GM21423 (cell line): ENCODE measurements at regions not wholly inside any gene's neighbourhood (a gene's known extent, or its start where the extent isn't known, plus 50 kb on each side); places are given as distances from the start of the nearest gene placed in this dataset.

Experiments used
- ATAC-seq: cut with Tn5 transposase; IDR thresholded peaks from one replicate; pipeline ENCODE4 v1.9.1; 2021; ENCODE audit warnings: mild to moderate bottlenecking, moderate library complexity; ENCODE audit not compliant: unreplicated experiment

- no peak for ATAC-seq
These were observed 377.1 kb upstream of the KITLG start for GRCh38 chr12:88957358-88957757.

GRCh38 chr12:88955531-88955930 lies 375.3 kb upstream of the KITLG start:
- ATAC-seq, result no peak

GRCh38 chr12:88953029-88953586 lies 372.8 kb upstream of the KITLG start:
- ATAC-seq, result no peak

- no peak for ATAC-seq
These were observed 372.3 kb upstream of the KITLG start for GRCh38 chr12:88952562-88952942.

GRCh38 chr12:88951860-88952561 lies 371.7 kb upstream of the KITLG start:
- ATAC-seq, result no peak

GRCh38 chr12:88951177-88951576 lies 370.9 kb upstream of the KITLG start:
- no peak for ATAC-seq

GRCh38 chr12:88947486-88948043 lies 367.3 kb upstream of the KITLG start:
- ATAC-seq, result no peak

- ATAC-seq, result peak; percentile 77
These were observed 366.2 kb upstream of the KITLG start for GRCh38 chr12:88946372-88946997.

- ATAC-seq, result no peak
These were observed 364.9 kb upstream of the KITLG start for GRCh38 chr12:88945051-88945732.

- no peak for ATAC-seq
These were observed 364.1 kb upstream of the KITLG start for GRCh38 chr12:88944397-88944796.

GRCh38 chr12:88940854-88941253 lies 360.6 kb upstream of the KITLG start:
- ATAC-seq, result no peak

GRCh38 chr12:88935856-88936255 lies 355.6 kb upstream of the KITLG start:
- no peak for ATAC-seq

GRCh38 chr12:88934163-88934747 lies 354.0 kb upstream of the KITLG start:
- ATAC-seq, result no peak

- no peak for ATAC-seq
These were observed 352.2 kb upstream of the KITLG start for GRCh38 chr12:88932457-88932856.

- ATAC-seq, result no peak
These were observed 351.3 kb upstream of the KITLG start for GRCh38 chr12:88931598-88931997.

- ATAC-seq, result no peak
These were observed 345.2 kb upstream of the KITLG start for GRCh38 chr12:88925454-88925853.

- ATAC-seq, result no peak
These were observed 343.9 kb upstream of the KITLG start for GRCh38 chr12:88924162-88924561.

- ATAC-seq, result no peak
These were observed 343.4 kb upstream of the KITLG start for GRCh38 chr12:88923631-88924030.

GRCh38 chr12:88922816-88923215 lies 342.5 kb upstream of the KITLG start:
- ATAC-seq, result no peak

GRCh38 chr12:88921890-88922532 lies 341.7 kb upstream of the KITLG start:
- no peak for ATAC-seq

GRCh38 chr12:88921434-88921833 lies 341.2 kb upstream of the KITLG start:
- no peak for ATAC-seq
